ENCODE measurements at regions not wholly inside any gene's neighbourhood (a gene's known extent, or its start where the extent isn't known, plus 50 kb on each side); places are given as distances from the start of the nearest gene placed in this dataset.

GRCh38 chrX:85516131-85516530 lies 136.7 kb upstream of the POF1B start:
- POLR2A ChIA-PET = no interaction called here
- DNase-seq (ENCODE audit: low read depth, low spot score) (no peak), ATAC-seq (no peak)
- H3K27me3 ChIP-seq (ENCODE audit: insufficient read depth, low read length) = no peaks in the 10 kb centered on the region
- H3K9ac ChIP-seq (ENCODE audit: low read length) = no peak overlapping the region
- no peak overlapping the region for H3K4me2 ChIP-seq (ENCODE audit: low read length)
- BruUV-seq (replicated peaks) = no TSS peak
- no peaks in the 10 kb centered on the region for H3K36me3 ChIP-seq (ENCODE audit: control insufficient read depth in 1 of 2, insufficient read depth in 2 of 2, low read length in 2 of 2)
- TF ChIP-seq TCF7L2 (IDR thresholded peaks at IDR 0.05; ENCODE audit: borderline replicate concordance, extremely low read depth, insufficient read depth, insufficient read length) (no peak), SIN3A (IDR thresholded peaks at IDR 0.05; ENCODE audit: low read depth) (no peak), EZH2phosphoT487 (IDR thresholded peaks at IDR 0.05; ENCODE audit: borderline replicate concordance) (no peak), POLR2AphosphoS5 (IDR thresholded peaks at IDR 0.05; ENCODE audit: low read depth, low read length) (no peak)
- H3K79me2 ChIP-seq (ENCODE audit: insufficient read depth, low read length) = no peaks in the 10 kb centered on the region
- intact Hi-C loops (cut with micrococcal nuclease) = no loop called here
- no peaks in the 10 kb centered on the region for H4K20me1 ChIP-seq (ENCODE audit: insufficient read depth)
- CTCF ChIA-PET = no interaction called here
- no peak overlapping the region for H3K27ac ChIP-seq (ENCODE audit: low read depth, low read length)
- no peaks in the 10 kb centered on the region for H3K9me2 ChIP-seq (ENCODE audit: insufficient read depth)
- no peak overlapping the region for H2AFZ ChIP-seq (ENCODE audit: low read depth, low read length, poor library complexity, severe bottlenecking)
- H3K4me1 ChIP-seq (ENCODE audit: control insufficient read depth in 1 of 2, insufficient read depth in 2 of 2, low read length in 2 of 2) = no peaks in the 10 kb centered on the region
- no peak overlapping the region for H3K4me3 ChIP-seq (replicated peaks in 1 of 2; ENCODE audit: low read depth in 1 of 2, low read length in 2 of 2)
- H3K9me3 ChIP-seq (ENCODE audit: control insufficient read depth in 1 of 2, insufficient read depth in 1 of 2, low read depth in 1 of 2, low read length in 2 of 2) = no peaks in the 10 kb centered on the region
- RAD21 ChIA-PET (ENCODE audit: low non-redundant PET in 1 of 2, low total read pairs in 2 of 2, uncharacterized antibody in 2 of 2, unreplicated experiment in 2 of 2) = no interaction called here

GRCh38 chrX:85506871-85507270 lies 127.4 kb upstream of the POF1B start:
- RAD21 ChIA-PET (ENCODE audit: low non-redundant PET in 1 of 2, low total read pairs in 2 of 2, uncharacterized antibody in 2 of 2, unreplicated experiment in 2 of 2) = no interaction called here
- Histone ChIP-seq H3K36me3 (ENCODE audit: control insufficient read depth in 1 of 2, insufficient read depth in 2 of 2, low read length in 2 of 2) (no peaks in the 10 kb centered on the region), H3K79me2 (ENCODE audit: insufficient read depth, low read length) (no peaks in the 10 kb centered on the region), H4K20me1 (ENCODE audit: insufficient read depth) (no peaks in the 10 kb centered on the region), H3K27ac (ENCODE audit: low read depth, low read length) (no peak overlapping the region), H3K9ac (ENCODE audit: low read length) (no peak overlapping the region), H3K4me1 (ENCODE audit: control insufficient read depth in 1 of 2, insufficient read depth in 2 of 2, low read length in 2 of 2) (no peaks in the 10 kb centered on the region), H3K4me3 (replicated peaks in 1 of 2; ENCODE audit: low read depth in 1 of 2, low read length in 2 of 2) (no peak overlapping the region), H3K9me3 (ENCODE audit: control insufficient read depth in 1 of 2, insufficient read depth in 1 of 2, low read depth in 1 of 2, low read length in 2 of 2) (no peaks in the 10 kb centered on the region), H3K4me2 (ENCODE audit: low read length) (no peak overlapping the region), H3K27me3 (ENCODE audit: insufficient read depth, low read length) (no peaks in the 10 kb centered on the region), H2AFZ (ENCODE audit: low read depth, low read length, poor library complexity, severe bottlenecking) (no peak overlapping the region), H3K9me2 (ENCODE audit: insufficient read depth) (no peaks in the 10 kb centered on the region)
- intact Hi-C loops (cut with micrococcal nuclease) = no loop called here
- no peak for DNase-seq (ENCODE audit: low read depth, low spot score)
- BruUV-seq (replicated peaks) = no TSS peak
- TF ChIP-seq FOSL1 (IDR thresholded peaks at IDR 0.05; ENCODE audit: low read depth) = no peak
- CTCF ChIA-PET = no interaction called here
- POLR2A ChIA-PET = no interaction called here
- no peak for ATAC-seq
